Immature natural killer cell (primary cell): ENCODE measurements at regions not wholly inside any gene's neighbourhood (a gene's known extent, or its start where the extent isn't known, plus 50 kb on each side); places are given as distances from the start of the nearest gene placed in this dataset.

Experiments
- DNase-seq, 3 donors: peaks; one replicate each; pipeline ENCODE4 v3.0.0; 2022; ENCODE audit warnings: mixed read lengths in 1 of 3
- H3K27ac Mint-ChIP-seq, 6 donors: one replicate each; pipeline ENCODE4 v1.8.0; 2020; ENCODE audit warnings: mixed read lengths in 6 of 6, mild to moderate bottlenecking in 5 of 6, inconsistent platforms in 4 of 6, moderate library complexity in 3 of 6
- H3K27me3 Mint-ChIP-seq, 3 donors: one replicate each; pipeline ENCODE4 v1.8.0; 2020 to 2021; ENCODE audit warnings: low read depth in 3 of 3, mild to moderate bottlenecking in 3 of 3, mixed read lengths in 3 of 3, moderate library complexity in 3 of 3, inconsistent platforms in 1 of 3
- H3K36me3 Mint-ChIP-seq, 3 donors: one replicate each; pipeline ENCODE4 v1.8.0; 2020; ENCODE audit warnings: mixed read lengths in 3 of 3, inconsistent platforms in 2 of 3, mild to moderate bottlenecking in 2 of 3
- H3K4me1 Mint-ChIP-seq, 2 donors: one replicate each; pipeline ENCODE4 v1.8.0; 2020; ENCODE audit warnings: inconsistent platforms in 2 of 2, mild to moderate bottlenecking in 2 of 2, mixed read lengths in 2 of 2, moderate library complexity in 1 of 2
- H3K4me3 Mint-ChIP-seq, 5 donors: one replicate each; pipeline ENCODE4 v1.8.0; 2020; ENCODE audit warnings: mild to moderate bottlenecking in 5 of 5, mixed read lengths in 5 of 5, inconsistent platforms in 3 of 5, moderate library complexity in 3 of 5
- H3K9me3 Mint-ChIP-seq, 6 donors: one replicate each; pipeline ENCODE4 v1.8.0; 2020; ENCODE audit warnings: mild to moderate bottlenecking in 6 of 6, mixed read lengths in 6 of 6, inconsistent platforms in 4 of 6, moderate library complexity in 3 of 6

GRCh38 chr5:119878712-119879111 lies 249.4 kb downstream of the FAM170A start:
- Mint-ChIP-seq H3K4me1 (no peaks in the 10 kb centered on the region), H3K9me3 (peaks cover 0 to 6% (median 3%) of the 10 kb centered on the region in 6 donors), H3K4me3 (no peak overlapping the region), H3K36me3 (no peaks in the 10 kb centered on the region), H3K27me3 (peaks cover 0 to 1% (median 0%) of the 10 kb centered on the region in 3 donors), H3K27ac (no peak overlapping the region)
- no peak for DNase-seq

GRCh38 chr5:119879446-119879845 lies 250.1 kb downstream of the FAM170A start:
- DNase-seq = no peak
- H3K4me1 Mint-ChIP-seq = no peaks in the 10 kb centered on the region
- no peak overlapping the region for H3K27ac Mint-ChIP-seq
- peaks cover 0 to 6% (median 2%) of the 10 kb centered on the region in 6 donors for H3K9me3 Mint-ChIP-seq
- H3K36me3 Mint-ChIP-seq = no peaks in the 10 kb centered on the region
- peaks cover 0 to 1% (median 0%) of the 10 kb centered on the region in 3 donors for H3K27me3 Mint-ChIP-seq
- no peak overlapping the region for H3K4me3 Mint-ChIP-seq

GRCh38 chr5:119895066-119895465 lies 265.7 kb downstream of the FAM170A start:
- Mint-ChIP-seq H3K4me3 (no peak overlapping the region), H3K27me3 (no peaks in the 10 kb centered on the region), H3K36me3 (no peaks in the 10 kb centered on the region), H3K4me1 (no peaks in the 10 kb centered on the region), H3K27ac (no peak overlapping the region), H3K9me3 (peaks cover 0 to 11% (median 4%) of the 10 kb centered on the region in 6 donors)
- DNase-seq = no peak

- Mint-ChIP-seq H3K4me3 (no peak overlapping the region), H3K9me3 (peaks cover 0 to 11% (median 4%) of the 10 kb centered on the region in 6 donors), H3K27me3 (no peaks in the 10 kb centered on the region), H3K36me3 (no peaks in the 10 kb centered on the region), H3K4me1 (no peaks in the 10 kb centered on the region), H3K27ac (no peak overlapping the region)
- no peak for DNase-seq
Observed at GRCh38 chr5:119896826-119897536, 267.6 kb downstream of the FAM170A start.

- no peaks in the 10 kb centered on the region for H3K36me3 Mint-ChIP-seq
- no peaks in the 10 kb centered on the region for H3K27me3 Mint-ChIP-seq
- peaks cover 0 to 9% (median 4%) of the 10 kb centered on the region in 6 donors for H3K9me3 Mint-ChIP-seq
- no peak overlapping the region for H3K4me3 Mint-ChIP-seq
- no peak overlapping the region for H3K27ac Mint-ChIP-seq
- DNase-seq = no peak
- no peaks in the 10 kb centered on the region for H3K4me1 Mint-ChIP-seq
Observed at GRCh38 chr5:119897537-119898370, 268.4 kb downstream of the FAM170A start.

GRCh38 chr5:119899981-119900380 lies 270.6 kb downstream of the FAM170A start:
- H3K4me1 Mint-ChIP-seq = no peaks in the 10 kb centered on the region
- H3K27ac Mint-ChIP-seq = no peak overlapping the region
- DNase-seq = no peak
- H3K4me3 Mint-ChIP-seq = no peak overlapping the region
- H3K9me3 Mint-ChIP-seq = peaks cover 0 to 8% (median 5%) of the 10 kb centered on the region in 6 donors
- H3K36me3 Mint-ChIP-seq = no peaks in the 10 kb centered on the region
- no peaks in the 10 kb centered on the region for H3K27me3 Mint-ChIP-seq

- H3K9me3 Mint-ChIP-seq = peaks cover 7 to 21% (median 8%) of the 10 kb centered on the region in 6 donors
- H3K36me3 Mint-ChIP-seq = no peaks in the 10 kb centered on the region
- H3K27me3 Mint-ChIP-seq = no peaks in the 10 kb centered on the region
- H3K4me3 Mint-ChIP-seq = no peak overlapping the region
- H3K27ac Mint-ChIP-seq = no peak overlapping the region
- DNase-seq = no peak
- H3K4me1 Mint-ChIP-seq = no peaks in the 10 kb centered on the region
Observed at GRCh38 chr5:119902593-119902992, 273.2 kb downstream of the FAM170A start.

- no peak for DNase-seq
- Mint-ChIP-seq H3K9me3 (peaks cover 6 to 40% (median 15%) of the 10 kb centered on the region in 6 donors), H3K27ac (no peak overlapping the region), H3K4me1 (no peaks in the 10 kb centered on the region), H3K27me3 (no peaks in the 10 kb centered on the region), H3K4me3 (no peak overlapping the region), H3K36me3 (no peaks in the 10 kb centered on the region)
Observed at GRCh38 chr5:119913425-119913824, 284.1 kb downstream of the FAM170A start.

GRCh38 chr5:119919279-119919678 lies 289.9 kb downstream of the FAM170A start:
- H3K9me3 Mint-ChIP-seq = peaks cover 2 to 24% (median 8%) of the 10 kb centered on the region in 6 donors
- peaks cover 0 to 3% (median 0%) of the 10 kb centered on the region in 3 donors for H3K36me3 Mint-ChIP-seq
- DNase-seq = no peak
- H3K4me3 Mint-ChIP-seq = no peak overlapping the region
- no peaks in the 10 kb centered on the region for H3K4me1 Mint-ChIP-seq
- H3K27me3 Mint-ChIP-seq = peaks cover 0 to 4% (median 2%) of the 10 kb centered on the region in 3 donors
- H3K27ac Mint-ChIP-seq = no peak overlapping the region

GRCh38 chr5:119926301-119926700 lies 296.9 kb downstream of the FAM170A start:
- Mint-ChIP-seq H3K27me3 (peaks cover 0 to 2% (median 0%) of the 10 kb centered on the region in 3 donors), H3K4me3 (no peak overlapping the region), H3K9me3 (peaks cover 0 to 19% (median 11%) of the 10 kb centered on the region in 6 donors), H3K36me3 (peaks cover 0 to 3% (median 0%) of the 10 kb centered on the region in 3 donors), H3K27ac (no peak overlapping the region), H3K4me1 (no peaks in the 10 kb centered on the region)
- DNase-seq = no peak

- Mint-ChIP-seq H3K9me3 (peaks cover 0 to 7% (median 4%) of the 10 kb centered on the region in 6 donors), H3K27me3 (no peaks in the 10 kb centered on the region), H3K36me3 (no peaks in the 10 kb centered on the region), H3K4me3 (no peak overlapping the region), H3K4me1 (no peaks in the 10 kb centered on the region), H3K27ac (no peak overlapping the region)
- DNase-seq = no peak
Observed at GRCh38 chr5:119928974-119929373, 299.6 kb downstream of the FAM170A start.

GRCh38 chr5:119930490-119930889 lies 301.1 kb downstream of the FAM170A start:
- Mint-ChIP-seq H3K9me3 (peaks cover 0 to 9% (median 5%) of the 10 kb centered on the region in 6 donors), H3K4me1 (no peaks in the 10 kb centered on the region)
- DNase-seq = no peak

GRCh38 chr5:119943148-119943547 lies 313.8 kb downstream of the FAM170A start:
- Mint-ChIP-seq H3K27me3 (no peaks in the 10 kb centered on the region), H3K27ac (no peak overlapping the region), H3K9me3 (peaks cover 0 to 32% (median 6%) of the 10 kb centered on the region in 6 donors), H3K36me3 (no peaks in the 10 kb centered on the region), H3K4me3 (no peak overlapping the region), H3K4me1 (no peaks in the 10 kb centered on the region)
- DNase-seq = no peak

More at GRCh38 chr5:119930490-119930889, 301.1 kb downstream of the FAM170A start:
- Mint-ChIP-seq H3K27ac (no peak overlapping the region), H3K27me3 (no peaks in the 10 kb centered on the region), H3K36me3 (no peaks in the 10 kb centered on the region), H3K4me3 (no peak overlapping the region)

- no peak overlapping the region for H3K4me3 Mint-ChIP-seq
- H3K4me1 Mint-ChIP-seq = no peaks in the 10 kb centered on the region
- no peak for DNase-seq
- no peaks in the 10 kb centered on the region for H3K36me3 Mint-ChIP-seq
- no peak overlapping the region for H3K27ac Mint-ChIP-seq
- H3K9me3 Mint-ChIP-seq = peaks cover 0 to 21% (median 0%) of the 10 kb centered on the region in 6 donors
- no peaks in the 10 kb centered on the region for H3K27me3 Mint-ChIP-seq
Observed at GRCh38 chr5:119945691-119946090, 316.3 kb downstream of the FAM170A start.
